ENCODE measurements at regions not wholly inside any gene's neighbourhood (a gene's known extent, or its start where the extent isn't known, plus 50 kb on each side); places are given as distances from the start of the nearest gene placed in this dataset.

- DNase-seq (ENCODE audit: low spot score), result no peak
These were observed 54.1 kb upstream of the FOXQ1 start for GRCh38 chr6:1257778-1258177.

- no peak for DNase-seq (ENCODE audit: low spot score)
These were observed 55.4 kb upstream of the FOXQ1 start for GRCh38 chr6:1256435-1257008.

- DNase-seq (ENCODE audit: low spot score), result no peak
These were observed 56.1 kb upstream of the FOXQ1 start for GRCh38 chr6:1255636-1256365.

- no peak for DNase-seq (ENCODE audit: low spot score)
These were observed 57.6 kb upstream of the FOXQ1 start for GRCh38 chr6:1254326-1254725.

GRCh38 chr6:1253816-1254215 lies 58.1 kb upstream of the FOXQ1 start:
- no peak for DNase-seq (ENCODE audit: low spot score)

GRCh38 chr6:1251198-1252155 lies 60.4 kb upstream of the FOXQ1 start:
- no peak for DNase-seq (ENCODE audit: low spot score)

GRCh38 chr6:1250489-1251197 lies 61.3 kb upstream of the FOXQ1 start:
- DNase-seq (ENCODE audit: low spot score), result no peak

GRCh38 chr6:1247894-1248293 lies 64.0 kb upstream of the FOXQ1 start:
- no peak for DNase-seq (ENCODE audit: low spot score)

GRCh38 chr6:1247056-1247455 lies 64.8 kb upstream of the FOXQ1 start:
- no peak for DNase-seq (ENCODE audit: low spot score)

GRCh38 chr6:1244941-1245340 lies 67.0 kb upstream of the FOXQ1 start:
- DNase-seq (ENCODE audit: low spot score), result no peak

- no peak for DNase-seq (ENCODE audit: low spot score)
These were observed 67.6 kb upstream of the FOXQ1 start for GRCh38 chr6:1244278-1244677.

- DNase-seq (ENCODE audit: low spot score), result no peak
These were observed 69.5 kb upstream of the FOXQ1 start for GRCh38 chr6:1242446-1242845.

- DNase-seq (ENCODE audit: low spot score), result no peak
These were observed 69.9 kb upstream of the FOXQ1 start for GRCh38 chr6:1242021-1242420.

GRCh38 chr6:1240766-1241318 lies 71.1 kb upstream of the FOXQ1 start:
- DNase-seq (ENCODE audit: low spot score), result no peak

GRCh38 chr6:1239805-1240204 lies 72.1 kb upstream of the FOXQ1 start:
- no peak for DNase-seq (ENCODE audit: low spot score)

- no peak for DNase-seq (ENCODE audit: low spot score)
These were observed 73.9 kb upstream of the FOXQ1 start for GRCh38 chr6:1238040-1238439.

- DNase-seq (ENCODE audit: low spot score), result no peak
These were observed 74.3 kb upstream of the FOXQ1 start for GRCh38 chr6:1237636-1238035.

- DNase-seq (ENCODE audit: low spot score), result no peak
These were observed 76.1 kb upstream of the FOXQ1 start for GRCh38 chr6:1235825-1236224.

- no peak for DNase-seq (ENCODE audit: low spot score)
These were observed 78.0 kb upstream of the FOXQ1 start for GRCh38 chr6:1233924-1234323.

GRCh38 chr6:1232578-1232977 lies 79.3 kb upstream of the FOXQ1 start:
- DNase-seq (ENCODE audit: low spot score), result no peak

- no peak for DNase-seq (ENCODE audit: low spot score)
These were observed 80.0 kb upstream of the FOXQ1 start for GRCh38 chr6:1231941-1232340.

Measured in HuH-7.5 (cell line).